ENCODE measurements at regions not wholly inside any gene's neighbourhood (a gene's known extent, or its start where the extent isn't known, plus 50 kb on each side); places are given as distances from the start of the nearest gene placed in this dataset.

- no peak for DNase-seq
- Histone ChIP-seq H3K27me3 (replicated peaks; ENCODE audit: control insufficient read depth, insufficient read depth, low read length) (no peaks in the 10 kb centered on the region), H3K4me3 (ENCODE audit: low read depth, low read length) (no peak overlapping the region), H3K36me3 (ENCODE audit: control insufficient read depth, insufficient read depth, low read length) (no peaks in the 10 kb centered on the region), H3K9me3 (no peaks in the 10 kb centered on the region), H3K4me1 (no peaks in the 10 kb centered on the region)
- TF ChIP-seq CTCF (IDR thresholded peaks at IDR 0.05; ENCODE audit: insufficient read depth in 1 of 2, low read depth in 1 of 2, low read length in 1 of 2, severe bottlenecking in 1 of 2, unreplicated experiment in 1 of 2): no peak
- ChIA-PET CTCF (no interaction called here), POLR2A (no interaction called here)
- Mint-ChIP-seq H3K27me3 (ENCODE audit: insufficient read depth, unreplicated experiment) (no peaks in the 10 kb centered on the region), H3K4me1 (ENCODE audit: low read depth, unreplicated experiment) (no peaks in the 10 kb centered on the region), H3K36me3 (ENCODE audit: insufficient read depth, unreplicated experiment) (no peaks in the 10 kb centered on the region), H3K9me3 (ENCODE audit: unreplicated experiment) (no peaks in the 10 kb centered on the region), H3K27ac (ENCODE audit: unreplicated experiment) (no peak overlapping the region), H3K4me3 (ENCODE audit: unreplicated experiment) (no peak overlapping the region)
- no TSS peak for BruUV-seq (replicated peaks)
- intact Hi-C loops (cut with micrococcal nuclease; ENCODE audit: unreplicated experiment): no loop called here
Measured at GRCh38 chr1:169047074-169047473, 59.4 kb upstream of the ATP1B1 start.

- Mint-ChIP-seq H3K27ac (ENCODE audit: unreplicated experiment) (no peak overlapping the region), H3K36me3 (ENCODE audit: insufficient read depth, unreplicated experiment) (no peaks in the 10 kb centered on the region), H3K4me1 (ENCODE audit: low read depth, unreplicated experiment) (no peaks in the 10 kb centered on the region), H3K9me3 (ENCODE audit: unreplicated experiment) (no peaks in the 10 kb centered on the region), H3K4me3 (ENCODE audit: unreplicated experiment) (no peak overlapping the region), H3K27me3 (ENCODE audit: insufficient read depth, unreplicated experiment) (no peaks in the 10 kb centered on the region)
- Histone ChIP-seq H3K27me3 (replicated peaks; ENCODE audit: control insufficient read depth, insufficient read depth, low read length) (no peaks in the 10 kb centered on the region), H3K4me1 (no peaks in the 10 kb centered on the region), H3K36me3 (ENCODE audit: control insufficient read depth, insufficient read depth, low read length) (no peaks in the 10 kb centered on the region), H3K9me3 (no peaks in the 10 kb centered on the region), H3K4me3 (ENCODE audit: low read depth, low read length) (no peak overlapping the region)
- ChIA-PET CTCF (no interaction called here), POLR2A (no interaction called here)
- intact Hi-C loops (cut with micrococcal nuclease; ENCODE audit: unreplicated experiment): no loop called here
- no peak for TF ChIP-seq CTCF (IDR thresholded peaks at IDR 0.05; ENCODE audit: insufficient read depth in 1 of 2, low read depth in 1 of 2, low read length in 1 of 2, severe bottlenecking in 1 of 2, unreplicated experiment in 1 of 2)
- no TSS peak for BruUV-seq (replicated peaks)
- no peak for DNase-seq
Measured at GRCh38 chr1:169048043-169048442, 58.4 kb upstream of the ATP1B1 start.

GRCh38 chr1:169049258-169049938 is 57.1 kb upstream of the ATP1B1 start:
- no peaks in the 10 kb centered on the region for H3K36me3 Mint-ChIP-seq (ENCODE audit: insufficient read depth, unreplicated experiment)
- no TSS peak for BruUV-seq (replicated peaks)
- H3K27me3 Mint-ChIP-seq (ENCODE audit: insufficient read depth, unreplicated experiment): no peaks in the 10 kb centered on the region
- no peak overlapping the region for H3K4me3 ChIP-seq (ENCODE audit: low read depth, low read length)
- ChIA-PET POLR2A (no interaction called here), CTCF (interaction anchor here (0.7 kb wide), 1 partner anchor 446 kb away, joined by 3 read pairs; no protein-coding TSS in a partner anchor)
- H3K9me3 Mint-ChIP-seq (ENCODE audit: unreplicated experiment): peaks cover 9% of the 10 kb centered on the region
- H3K9me3 ChIP-seq: no peaks in the 10 kb centered on the region
- H3K4me1 Mint-ChIP-seq (ENCODE audit: low read depth, unreplicated experiment): no peaks in the 10 kb centered on the region
- DNase-seq: no peak
- intact Hi-C loops (cut with micrococcal nuclease; ENCODE audit: unreplicated experiment): no loop called here
- no peak overlapping the region for H3K27ac Mint-ChIP-seq (ENCODE audit: unreplicated experiment)
- H3K4me3 Mint-ChIP-seq (ENCODE audit: unreplicated experiment): no peak overlapping the region
- no peaks in the 10 kb centered on the region for H3K4me1 ChIP-seq
- no peaks in the 10 kb centered on the region for H3K36me3 ChIP-seq (ENCODE audit: control insufficient read depth, insufficient read depth, low read length)
- H3K27me3 ChIP-seq (replicated peaks; ENCODE audit: control insufficient read depth, insufficient read depth, low read length): no peaks in the 10 kb centered on the region
- no peak for TF ChIP-seq CTCF (IDR thresholded peaks at IDR 0.05; ENCODE audit: insufficient read depth in 1 of 2, low read depth in 1 of 2, low read length in 1 of 2, severe bottlenecking in 1 of 2, unreplicated experiment in 1 of 2)

Data from Caco-2 (cell line).